HG03439 (cell line): ENCODE measurements at regions not wholly inside any gene's neighbourhood (a gene's known extent, or its start where the extent isn't known, plus 50 kb on each side); places are given as distances from the start of the nearest gene placed in this dataset.
A peak's percentile ranks its signal among the peaks of the same experiment; 100 is the strongest.

ENCODE experiments used
- ATAC-seq: cut with Tn5 transposase; IDR thresholded peaks from one replicate; pipeline ENCODE4 v1.9.1; 2021; ENCODE audit warnings: mild to moderate bottlenecking, moderate library complexity; ENCODE audit not compliant: unreplicated experiment

GRCh38 chr2:177127821-177128220 lies 84.8 kb upstream of the HNRNPA3 start:
- ATAC-seq, result no peak

GRCh38 chr2:177129610-177130009 lies 83.0 kb upstream of the HNRNPA3 start:
- ATAC-seq, result no peak

- no peak for ATAC-seq
These were observed 80.7 kb upstream of the HNRNPA3 start for GRCh38 chr2:177131858-177132257.

- no peak for ATAC-seq
These were observed 73.8 kb upstream of the HNRNPA3 start for GRCh38 chr2:177138823-177139222.

- no peak for ATAC-seq
These were observed 70.7 kb upstream of the HNRNPA3 start for GRCh38 chr2:177141866-177142265.

GRCh38 chr2:177143444-177143843 lies 69.2 kb upstream of the HNRNPA3 start:
- no peak for ATAC-seq

- ATAC-seq, result no peak
These were observed 65.4 kb upstream of the HNRNPA3 start for GRCh38 chr2:177147093-177147694.

- ATAC-seq, result no peak
These were observed 64.7 kb upstream of the HNRNPA3 start for GRCh38 chr2:177147834-177148445.

GRCh38 chr2:177148477-177149154 lies 64.0 kb upstream of the HNRNPA3 start:
- peak; percentile 88 for ATAC-seq

GRCh38 chr2:177149155-177149503 lies 63.5 kb upstream of the HNRNPA3 start:
- no peak for ATAC-seq

- ATAC-seq, result no peak
These were observed 58.8 kb upstream of the HNRNPA3 start for GRCh38 chr2:177153805-177154204.

GRCh38 chr2:177154809-177155208 lies 57.8 kb upstream of the HNRNPA3 start:
- no peak for ATAC-seq

GRCh38 chr2:177155631-177156030 lies 57.0 kb upstream of the HNRNPA3 start:
- ATAC-seq, result no peak

- no peak for ATAC-seq
These were observed 50.7 kb upstream of the HNRNPA3 start for GRCh38 chr2:177161741-177162460.
